Osteocyte (in vitro differentiated cells): ENCODE measurements at regions not wholly inside any gene's neighbourhood (a gene's known extent, or its start where the extent isn't known, plus 50 kb on each side); places are given as distances from the start of the nearest gene placed in this dataset.

ENCODE experiments used
- DNase-seq: peaks from one replicate; pipeline ENCODE4 v3.0.0; 2021; ENCODE audit warnings: mixed read lengths; ENCODE audit not compliant: unreplicated experiment; ENCODE audit errors: extremely low spot score
- H3K27ac Mint-ChIP-seq: one replicate; pipeline ENCODE4 v1.8.0; 2021; ENCODE audit warnings: mild to moderate bottlenecking, mixed read lengths; ENCODE audit not compliant: unreplicated experiment
- H3K27me3 Mint-ChIP-seq: one replicate; pipeline ENCODE4 v1.8.0; 2021; ENCODE audit warnings: mixed read lengths; ENCODE audit not compliant: unreplicated experiment
- H3K36me3 Mint-ChIP-seq: one replicate; pipeline ENCODE4 v1.8.0; 2021; ENCODE audit warnings: mixed read lengths; ENCODE audit not compliant: unreplicated experiment
- H3K4me1 Mint-ChIP-seq: one replicate; pipeline ENCODE4 v1.8.0; 2021; ENCODE audit warnings: mixed read lengths; ENCODE audit not compliant: unreplicated experiment
- H3K4me3 Mint-ChIP-seq: one replicate; pipeline ENCODE4 v1.8.0; 2021; ENCODE audit warnings: mild to moderate bottlenecking, moderate library complexity, mixed read lengths; ENCODE audit not compliant: unreplicated experiment
- H3K9me3 Mint-ChIP-seq: one replicate; pipeline ENCODE4 v1.8.0; 2021; ENCODE audit warnings: mixed read lengths; ENCODE audit not compliant: unreplicated experiment
- CTCF ChIP-seq: fragments of 200-600 bp; sonication (generic); IDR thresholded peaks from 2 replicates; pipeline ENCODE4 v1.5.0; 2021; ENCODE audit warnings: antibody characterized with exemption, mild to moderate bottlenecking, moderate library complexity

- Mint-ChIP-seq H3K27me3 (no peaks in the 10 kb centered on the region), H3K9me3 (no peaks in the 10 kb centered on the region), H3K27ac (no peak overlapping the region), H3K36me3 (no peaks in the 10 kb centered on the region), H3K4me1 (no peaks in the 10 kb centered on the region), H3K4me3 (no peak overlapping the region)
- DNase-seq, result no peak
- no peak for TF ChIP-seq CTCF
Observed at GRCh38 chr12:105769486-105769885, 369.3 kb downstream of the NUAK1 start.

GRCh38 chr12:105773471-105773870, 365.3 kb downstream of the NUAK1 start:
- no peaks in the 10 kb centered on the region for H3K27me3 Mint-ChIP-seq
- DNase-seq, result no peak
- H3K9me3 Mint-ChIP-seq, result no peaks in the 10 kb centered on the region
- TF ChIP-seq CTCF, result no peak
- H3K4me3 Mint-ChIP-seq, result no peak overlapping the region
- H3K27ac Mint-ChIP-seq, result no peak overlapping the region
- no peaks in the 10 kb centered on the region for H3K36me3 Mint-ChIP-seq
- no peaks in the 10 kb centered on the region for H3K4me1 Mint-ChIP-seq

GRCh38 chr12:105774037-105774436, 364.7 kb downstream of the NUAK1 start:
- H3K4me1 Mint-ChIP-seq, result no peaks in the 10 kb centered on the region
- no peak for TF ChIP-seq CTCF
- no peak overlapping the region for H3K4me3 Mint-ChIP-seq
- DNase-seq, result no peak
- no peaks in the 10 kb centered on the region for H3K27me3 Mint-ChIP-seq
- no peak overlapping the region for H3K27ac Mint-ChIP-seq
- no peaks in the 10 kb centered on the region for H3K9me3 Mint-ChIP-seq
- H3K36me3 Mint-ChIP-seq, result no peaks in the 10 kb centered on the region

GRCh38 chr12:105775343-105775742, 363.4 kb downstream of the NUAK1 start:
- no peak for DNase-seq
- H3K4me1 Mint-ChIP-seq, result no peaks in the 10 kb centered on the region
- H3K9me3 Mint-ChIP-seq, result no peaks in the 10 kb centered on the region
- TF ChIP-seq CTCF, result peak; percentile 39
- H3K27ac Mint-ChIP-seq, result no peak overlapping the region
- H3K27me3 Mint-ChIP-seq, result no peaks in the 10 kb centered on the region
- no peaks in the 10 kb centered on the region for H3K36me3 Mint-ChIP-seq
- H3K4me3 Mint-ChIP-seq, result no peak overlapping the region

- Mint-ChIP-seq H3K9me3 (peaks cover 8% of the 10 kb centered on the region), H3K4me3 (no peak overlapping the region), H3K4me1 (no peaks in the 10 kb centered on the region), H3K36me3 (no peaks in the 10 kb centered on the region), H3K27ac (no peak overlapping the region), H3K27me3 (no peaks in the 10 kb centered on the region)
- DNase-seq, result no peak
- no peak for TF ChIP-seq CTCF
Observed at GRCh38 chr12:105783983-105784947, 354.5 kb downstream of the NUAK1 start.
